SU-DHL-6 (cell line): ENCODE measurements at regions not wholly inside any gene's neighbourhood (a gene's known extent, or its start where the extent isn't known, plus 50 kb on each side); places are given as distances from the start of the nearest gene placed in this dataset.

ENCODE experiments used
- H2AFZ ChIP-seq: fragments of 200-600 bp; sonication (generic); 2 replicates; pipeline ENCODE4 v1.6.1; 2014; ENCODE audit warnings: low read depth, mild to moderate bottlenecking, moderate library complexity, mixed read lengths, antibody characterized with exemption, low read length; ENCODE audit not compliant: severe bottlenecking
- H3F3A ChIP-seq: fragments of 200-600 bp; shearing (Covaris generic); 2 replicates; pipeline ENCODE4 v1.6.0; 2016; ENCODE audit warnings: antibody characterized with exemption, mild to moderate bottlenecking; ENCODE audit not compliant: insufficient read depth
- H3K27ac ChIP-seq: fragments of 200-600 bp; sonication (generic); 2 replicates; pipeline ENCODE4 v1.5.1; 2016; ENCODE audit warnings: low read depth, mild to moderate bottlenecking, low read length, moderate library complexity, mixed read lengths
- H3K27me3 ChIP-seq: fragments of 200-600 bp; sonication (generic), shearing (Covaris generic); 2 replicates; pipeline ENCODE4 v1.6.0; 2014; ENCODE audit warnings: mild to moderate bottlenecking, low read length
- H3K36me3 ChIP-seq: fragments of 200-600 bp; sonication (generic); 2 replicates; pipeline ENCODE4 v1.6.1; 2014; ENCODE audit warnings: mild to moderate bottlenecking, low read length, mixed read lengths
- H3K4me2 ChIP-seq: fragments of 300-600, 200-600 bp; shearing (Covaris generic), sonication (generic); 2 replicates; pipeline ENCODE4 v1.6.0; 2014; ENCODE audit warnings: low read length, low read depth, mild to moderate bottlenecking; ENCODE audit not compliant: poor library complexity, severe bottlenecking
- H3K4me3 ChIP-seq: fragments of 200-600 bp; sonication (generic); 2 replicates; pipeline ENCODE4 v1.5.1; 2014; ENCODE audit warnings: antibody characterized with exemption, low read length, mild to moderate bottlenecking, mixed read lengths; ENCODE audit not compliant: insufficient read depth, poor library complexity, severe bottlenecking
- H3K79me2 ChIP-seq: fragments of 200-600 bp; sonication (generic); 2 replicates; pipeline ENCODE4 v1.6.1; 2014; ENCODE audit warnings: mild to moderate bottlenecking, low read length, moderate library complexity; ENCODE audit not compliant: insufficient read depth
- H3K9ac ChIP-seq: fragments of 200-600 bp; sonication (generic); 2 replicates; pipeline ENCODE4 v1.7.0; 2014; ENCODE audit warnings: mild to moderate bottlenecking, low read length
- H3K9me2 ChIP-seq: fragments of 200-600 bp; sonication (generic); replicated peaks from 2 replicates; pipeline ENCODE4 v1.6.1; 2014; ENCODE audit warnings: low read length; ENCODE audit not compliant: insufficient read depth
- H3K9me3 ChIP-seq: fragments of 200-600 bp; sonication (generic); 2 replicates; pipeline ENCODE4 v1.6.1; 2014; ENCODE audit warnings: low read length, mixed read lengths; ENCODE audit not compliant: insufficient read depth
- H4K20me1 ChIP-seq: fragments of 200-600 bp; sonication (generic); 2 replicates; pipeline ENCODE4 v1.6.1; 2014; ENCODE audit warnings: low read depth, mild to moderate bottlenecking, antibody characterized with exemption, low read length, moderate library complexity, mixed read lengths
- CTCF ChIP-seq: fragments of 200-600 bp; sonication (generic); IDR thresholded peaks from one replicate; pipeline ENCODE4 v1.5.1; 2017; ENCODE audit warnings: antibody characterized with exemption, mild to moderate bottlenecking, low read length, moderate library complexity; ENCODE audit not compliant: insufficient read depth, poor library complexity, severe bottlenecking
- EZH2phosphoT487 ChIP-seq: fragments of 200-600 bp; sonication (generic), shearing (Covaris generic); conservative IDR thresholded peaks from 2 replicates; pipeline ENCODE4 v1.6.1; 2018; ENCODE audit warnings: mild to moderate bottlenecking, antibody characterized with exemption, low read length, moderate library complexity, mixed read lengths

- Histone ChIP-seq H3K36me3 (peaks cover 3% of the 10 kb centered on the region; the same call in 1 of the 2 replicates), H3F3A (peaks cover 15% of the 10 kb centered on the region), H3K27me3 (no peaks in the 10 kb centered on the region), H3K4me2 (no peak overlapping the region), H3K4me3 (no peak overlapping the region), H3K9me3 (no peaks in the 10 kb centered on the region), H3K9me2 (no peaks in the 10 kb centered on the region), H2AFZ (no peak overlapping the region), H3K79me2 (peaks cover 37% of the 10 kb centered on the region; the same call in 1 of the 2 replicates), H3K9ac (no peak overlapping the region), H4K20me1 (no peaks in the 10 kb centered on the region), H3K27ac (no peak overlapping the region)
- TF ChIP-seq EZH2phosphoT487, result no peak
- TF ChIP-seq CTCF, result no peak
Observed at GRCh38 chr7:131075406-131075805, 252.3 kb upstream of the MKLN1 start.

- Histone ChIP-seq H4K20me1 (no peaks in the 10 kb centered on the region), H3K4me3 (no peak overlapping the region), H2AFZ (no peak overlapping the region), H3K79me2 (peaks cover 43% of the 10 kb centered on the region; the same call in 1 of the 2 replicates), H3K9me2 (no peaks in the 10 kb centered on the region), H3K27ac (no peak overlapping the region), H3K9me3 (no peaks in the 10 kb centered on the region), H3K27me3 (no peaks in the 10 kb centered on the region), H3F3A (peaks cover 12% of the 10 kb centered on the region), H3K36me3 (peaks cover 3% of the 10 kb centered on the region; the same call in 1 of the 2 replicates), H3K4me2 (no peak overlapping the region), H3K9ac (no peak overlapping the region)
- no peak for TF ChIP-seq EZH2phosphoT487
- no peak for TF ChIP-seq CTCF
Observed at GRCh38 chr7:131076032-131076431, 251.6 kb upstream of the MKLN1 start.

GRCh38 chr7:131076711-131077181 lies 250.9 kb upstream of the MKLN1 start:
- H2AFZ ChIP-seq, result no peak overlapping the region
- no peaks in the 10 kb centered on the region for H3K9me3 ChIP-seq
- no peaks in the 10 kb centered on the region for H4K20me1 ChIP-seq
- TF ChIP-seq CTCF, result no peak
- TF ChIP-seq EZH2phosphoT487, result no peak
- H3K9ac ChIP-seq, result no peak overlapping the region
- H3K9me2 ChIP-seq, result no peaks in the 10 kb centered on the region
- no peak overlapping the region for H3K27ac ChIP-seq
- H3K79me2 ChIP-seq, result peaks cover 45% of the 10 kb centered on the region; the same call in 1 of the 2 replicates
- H3K36me3 ChIP-seq, result peaks cover 3% of the 10 kb centered on the region; the same call in 1 of the 2 replicates
- H3K27me3 ChIP-seq, result no peaks in the 10 kb centered on the region
- no peak overlapping the region for H3K4me2 ChIP-seq
- no peak overlapping the region for H3K4me3 ChIP-seq
- peaks cover 9% of the 10 kb centered on the region for H3F3A ChIP-seq
